NT2/D1 (cell line): ENCODE measurements at regions not wholly inside any gene's neighbourhood (a gene's known extent, or its start where the extent isn't known, plus 50 kb on each side); places are given as distances from the start of the nearest gene placed in this dataset.

Experiments used
- YY1 ChIP-seq: IDR thresholded peaks from 2 replicates; pipeline ENCODE4 v1.6.1; 2011; ENCODE audit not compliant: insufficient read length, insufficient read depth
- ZNF274 ChIP-seq: IDR thresholded peaks from 2 replicates; pipeline ENCODE4 v1.6.1; 2011; ENCODE audit warnings: mild to moderate bottlenecking, low read depth, low read length

DNA sequence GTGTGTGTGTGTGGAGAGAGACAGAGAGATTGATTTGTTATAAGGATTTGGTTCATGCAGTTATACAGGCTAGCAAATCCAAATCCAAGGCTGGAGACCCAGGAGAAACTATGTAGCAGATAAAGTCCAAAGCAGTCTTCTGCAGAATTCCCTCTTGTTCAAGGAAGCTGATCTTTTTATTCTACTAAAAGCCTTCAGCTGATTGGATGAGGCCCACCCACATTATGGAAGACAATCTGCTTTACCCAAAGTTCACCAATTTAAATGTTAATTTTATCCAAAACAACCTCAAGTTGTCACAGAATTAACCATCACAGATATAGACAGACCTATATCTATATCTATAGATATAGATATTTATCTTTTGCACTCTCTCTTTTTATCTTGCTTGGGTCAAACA, 67.0 kb downstream of the TPBG start:
- TF ChIP-seq ZNF274 (no peak), YY1 (no peak)
